Vagina (tissue), 2 donors: ENCODE measurements at regions not wholly inside any gene's neighbourhood (a gene's known extent, or its start where the extent isn't known, plus 50 kb on each side); places are given as distances from the start of the nearest gene placed in this dataset.

Source experiments
- POLR2A ChIP-seq, 2 donors: fragments of 450-650 bp; IDR thresholded peaks; one replicate each; pipeline ENCODE4 v1.6.1; 2017; ENCODE audit warnings: antibody characterized with exemption in 2 of 2, mild to moderate bottlenecking in 2 of 2, moderate library complexity in 2 of 2
- POLR2AphosphoS5 ChIP-seq, 2 donors: sonication (generic); formaldehyde crosslinking; IDR thresholded peaks; one replicate each; pipeline ENCODE4 v1.9.0; 2017; ENCODE audit warnings: antibody characterized with exemption in 2 of 2, mild to moderate bottlenecking in 2 of 2, low read depth in 1 of 2; ENCODE audit not compliant: insufficient read depth in 1 of 2
- TF ChIP-seq, protein P1 (sequence below), 3 experiments: fragments of 450-650 bp in 2 of 3; fragments of 200-600 bp in 1 of 3; sonication (generic) in 1 of 3; IDR thresholded peaks; one replicate each; pipeline ENCODE4 v1.5.1; 2017 to 2019; ENCODE audit warnings: antibody characterized with exemption in 3 of 3, mild to moderate bottlenecking in 2 of 3, moderate library complexity in 2 of 3

DNA sequence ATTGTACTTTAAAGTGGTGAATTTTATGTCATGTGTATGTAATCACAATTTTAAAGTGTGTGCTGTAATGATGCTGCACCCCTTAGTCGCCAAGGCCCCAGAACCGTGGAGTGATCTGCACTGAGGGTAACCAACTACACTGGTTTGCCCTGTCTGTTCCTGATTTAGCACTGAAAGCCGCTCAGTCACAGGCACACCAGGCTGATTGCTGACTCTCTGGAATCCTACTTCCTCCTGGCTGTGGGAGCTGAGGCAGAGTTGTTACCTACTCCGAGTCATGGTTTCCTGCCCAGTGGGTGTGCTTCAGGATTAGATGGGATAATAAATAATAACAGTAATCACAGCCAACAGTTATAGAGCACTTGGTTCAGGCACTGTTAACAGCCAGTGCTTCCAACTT, 645.4 kb downstream of the BCOR start:
- no peak for TF ChIP-seq POLR2A (IDR thresholded peaks at IDR 0.05)
- TF ChIP-seq, protein P1, sequence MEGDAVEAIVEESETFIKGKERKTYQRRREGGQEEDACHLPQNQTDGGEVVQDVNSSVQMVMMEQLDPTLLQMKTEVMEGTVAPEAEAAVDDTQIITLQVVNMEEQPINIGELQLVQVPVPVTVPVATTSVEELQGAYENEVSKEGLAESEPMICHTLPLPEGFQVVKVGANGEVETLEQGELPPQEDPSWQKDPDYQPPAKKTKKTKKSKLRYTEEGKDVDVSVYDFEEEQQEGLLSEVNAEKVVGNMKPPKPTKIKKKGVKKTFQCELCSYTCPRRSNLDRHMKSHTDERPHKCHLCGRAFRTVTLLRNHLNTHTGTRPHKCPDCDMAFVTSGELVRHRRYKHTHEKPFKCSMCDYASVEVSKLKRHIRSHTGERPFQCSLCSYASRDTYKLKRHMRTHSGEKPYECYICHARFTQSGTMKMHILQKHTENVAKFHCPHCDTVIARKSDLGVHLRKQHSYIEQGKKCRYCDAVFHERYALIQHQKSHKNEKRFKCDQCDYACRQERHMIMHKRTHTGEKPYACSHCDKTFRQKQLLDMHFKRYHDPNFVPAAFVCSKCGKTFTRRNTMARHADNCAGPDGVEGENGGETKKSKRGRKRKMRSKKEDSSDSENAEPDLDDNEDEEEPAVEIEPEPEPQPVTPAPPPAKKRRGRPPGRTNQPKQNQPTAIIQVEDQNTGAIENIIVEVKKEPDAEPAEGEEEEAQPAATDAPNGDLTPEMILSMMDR (IDR thresholded peaks at IDR 0.05) = no peak
- no peak for TF ChIP-seq POLR2AphosphoS5 (IDR thresholded peaks at IDR 0.05; ENCODE audit: insufficient read depth in 1 of 2, low read depth in 1 of 2)
